OCI-LY3 (cell line): ENCODE measurements at regions not wholly inside any gene's neighbourhood (a gene's known extent, or its start where the extent isn't known, plus 50 kb on each side); places are given as distances from the start of the nearest gene placed in this dataset.

ENCODE experiments used
- CTCF ChIP-seq: fragments of 200-600, 300-600 bp; sonication (generic); IDR thresholded peaks from 2 replicates; pipeline ENCODE4 v1.5.1; 2014; ENCODE audit warnings: antibody characterized with exemption, low read length, low read depth
- EZH2phosphoT487 ChIP-seq: fragments of 200-600 bp; shearing (Covaris generic); IDR thresholded peaks from 2 replicates; pipeline ENCODE4 v1.6.1; 2018; ENCODE audit warnings: antibody characterized with exemption, mixed run types, low read depth

GRCh38 chr16:48916566-48916965 lies 306.6 kb upstream of the N4BP1 start:
- TF ChIP-seq CTCF (no peak), EZH2phosphoT487 (no peak)
